Choroid plexus epithelial cell (primary cell): ENCODE measurements at regions not wholly inside any gene's neighbourhood (a gene's known extent, or its start where the extent isn't known, plus 50 kb on each side); places are given as distances from the start of the nearest gene placed in this dataset.

ENCODE experiments used
- DNase-seq: peaks from one replicate; pipeline ENCODE4 v3.0.0-alpha.2; 2010; ENCODE audit warnings: low read depth
- H3K4me3 ChIP-seq: 2 replicates; pipeline ENCODE4 v1.5.1; 2011; ENCODE audit warnings: low read depth, mild to moderate bottlenecking, control low read depth, low read length, moderate library complexity
- TF ChIP-seq, protein P1 (sequence below): conservative IDR thresholded peaks from 2 replicates; pipeline ENCODE4 v1.5.1; 2011; ENCODE audit warnings: low read depth, mild to moderate bottlenecking, control low read depth, inconsistent platforms, low read length, moderate library complexity

DNA sequence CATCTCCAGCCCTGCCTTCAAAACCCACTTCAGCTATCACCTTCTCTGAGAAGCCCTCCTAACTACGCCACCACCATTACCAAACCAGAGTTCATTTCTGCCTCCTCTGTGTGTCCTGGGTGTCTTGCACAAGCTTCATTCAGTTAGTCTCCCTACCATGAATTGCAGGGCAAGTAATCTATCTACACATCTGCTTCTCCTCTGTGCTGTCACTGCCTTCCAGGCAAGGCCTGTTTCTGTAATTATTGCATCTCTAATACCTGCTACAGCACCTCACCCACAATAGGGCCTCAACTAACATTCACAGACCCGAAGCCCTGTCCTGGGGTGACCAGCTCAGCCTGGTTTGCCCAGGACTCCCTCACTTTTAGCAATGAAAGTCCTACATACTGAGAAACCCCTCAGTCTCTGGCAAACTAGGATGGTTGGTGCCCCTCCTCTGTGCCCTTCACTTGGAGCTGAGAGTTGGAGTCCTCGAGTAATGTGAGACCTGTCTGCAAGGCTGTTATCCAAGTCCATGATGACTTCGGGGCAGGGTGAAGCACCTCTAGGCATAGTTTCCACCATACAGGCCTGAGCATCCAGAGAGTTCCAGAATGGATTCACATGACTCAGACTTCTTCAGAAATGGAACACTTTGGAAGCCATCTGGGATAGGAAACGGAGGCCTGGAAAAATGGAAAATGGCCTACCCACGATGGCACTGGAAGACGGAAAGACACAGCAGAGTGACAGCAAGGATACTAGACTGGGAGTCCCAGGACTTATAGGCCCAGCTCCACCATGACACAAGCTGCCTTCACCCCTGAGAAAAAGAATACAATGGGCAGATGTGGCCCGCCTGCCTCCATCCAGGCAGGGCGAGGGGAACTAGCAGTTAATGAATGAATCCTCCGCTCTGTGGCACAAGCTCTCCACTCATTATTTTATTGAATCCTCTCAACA lies 269.3 kb downstream of the BUD13 start:
- H3K4me3 ChIP-seq, result no peak overlapping the region
- no peak for DNase-seq
- TF ChIP-seq, protein P1, sequence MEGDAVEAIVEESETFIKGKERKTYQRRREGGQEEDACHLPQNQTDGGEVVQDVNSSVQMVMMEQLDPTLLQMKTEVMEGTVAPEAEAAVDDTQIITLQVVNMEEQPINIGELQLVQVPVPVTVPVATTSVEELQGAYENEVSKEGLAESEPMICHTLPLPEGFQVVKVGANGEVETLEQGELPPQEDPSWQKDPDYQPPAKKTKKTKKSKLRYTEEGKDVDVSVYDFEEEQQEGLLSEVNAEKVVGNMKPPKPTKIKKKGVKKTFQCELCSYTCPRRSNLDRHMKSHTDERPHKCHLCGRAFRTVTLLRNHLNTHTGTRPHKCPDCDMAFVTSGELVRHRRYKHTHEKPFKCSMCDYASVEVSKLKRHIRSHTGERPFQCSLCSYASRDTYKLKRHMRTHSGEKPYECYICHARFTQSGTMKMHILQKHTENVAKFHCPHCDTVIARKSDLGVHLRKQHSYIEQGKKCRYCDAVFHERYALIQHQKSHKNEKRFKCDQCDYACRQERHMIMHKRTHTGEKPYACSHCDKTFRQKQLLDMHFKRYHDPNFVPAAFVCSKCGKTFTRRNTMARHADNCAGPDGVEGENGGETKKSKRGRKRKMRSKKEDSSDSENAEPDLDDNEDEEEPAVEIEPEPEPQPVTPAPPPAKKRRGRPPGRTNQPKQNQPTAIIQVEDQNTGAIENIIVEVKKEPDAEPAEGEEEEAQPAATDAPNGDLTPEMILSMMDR, result no peak

DNA sequence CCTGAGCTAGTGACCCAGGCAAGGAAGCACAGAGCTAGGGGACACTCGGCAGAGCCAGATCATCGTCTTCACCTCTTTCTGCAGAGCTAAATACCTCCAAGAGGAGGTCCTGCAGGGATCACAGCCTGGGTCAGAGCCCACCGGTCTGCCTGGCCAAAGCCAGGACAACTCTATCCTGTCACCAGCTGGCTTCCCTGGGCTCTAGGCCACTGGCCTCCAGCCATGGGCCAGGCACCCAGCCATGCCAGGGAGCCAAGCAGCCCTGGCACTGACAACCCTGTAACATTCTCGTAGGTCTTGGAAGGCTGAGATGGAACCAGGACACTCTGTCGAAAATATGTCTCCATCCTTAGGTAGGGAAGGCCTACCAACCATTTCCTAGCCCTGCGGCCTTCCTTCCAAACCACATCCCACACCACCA lies 270.1 kb downstream of the BUD13 start:
- no peak for DNase-seq
- TF ChIP-seq, protein P1, result no peak
- no peak overlapping the region for H3K4me3 ChIP-seq

DNA sequence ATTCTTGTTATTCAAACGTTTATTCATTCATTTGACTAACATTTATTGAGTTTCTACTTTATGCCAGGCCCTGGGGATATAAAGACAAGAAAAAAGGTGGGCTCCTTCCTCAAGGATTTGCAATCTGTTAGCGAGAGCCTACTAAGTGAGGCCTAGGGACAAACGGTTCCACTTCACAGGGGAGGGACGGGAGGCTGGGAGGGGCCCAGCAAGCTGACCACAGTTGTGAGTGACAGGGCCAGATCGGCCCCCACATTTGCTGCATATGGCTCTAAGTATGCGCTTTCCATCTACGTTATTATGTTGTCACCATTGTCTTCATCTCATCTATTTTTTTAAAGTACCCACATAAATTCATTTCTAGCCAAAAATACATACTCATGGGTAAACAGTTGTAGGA lies 271.1 kb downstream of the BUD13 start:
- TF ChIP-seq, protein P1, result no peak
- DNase-seq, result no peak
- H3K4me3 ChIP-seq, result no peak overlapping the region

DNA sequence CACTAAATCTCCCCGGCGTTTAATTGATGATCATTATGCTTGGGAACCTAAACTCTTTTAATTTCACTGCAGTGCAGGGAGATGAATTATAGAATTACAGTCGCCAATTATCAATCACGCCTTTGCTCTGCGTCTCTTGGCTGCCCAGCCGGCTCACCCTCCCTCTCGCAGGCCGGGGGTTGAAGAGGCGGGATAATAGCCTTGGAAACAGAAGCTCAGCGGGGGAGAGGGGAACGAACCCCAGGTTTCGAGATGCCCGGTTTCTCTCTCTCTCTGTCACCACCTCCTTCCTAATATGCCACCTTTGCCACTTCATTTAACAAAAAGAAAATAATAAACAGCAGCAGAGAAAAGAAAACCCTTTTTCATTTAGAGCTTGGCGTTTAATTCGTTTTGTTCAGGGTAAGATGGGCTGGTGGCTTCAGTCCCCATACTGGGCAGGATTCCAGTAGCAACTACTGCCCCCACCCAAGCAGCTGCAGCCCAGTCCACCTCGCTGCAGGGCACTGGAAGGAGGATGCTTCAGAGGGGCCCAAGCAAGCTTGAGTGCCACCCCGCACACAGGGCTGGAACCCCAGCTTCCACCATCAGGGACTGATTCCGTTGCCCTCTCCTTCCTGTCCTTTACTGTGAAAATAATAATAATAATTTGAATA lies 271.7 kb downstream of the BUD13 start:
- TF ChIP-seq, protein P1, result no peak
- no peak for DNase-seq
- H3K4me3 ChIP-seq, result no peak overlapping the region

DNA sequence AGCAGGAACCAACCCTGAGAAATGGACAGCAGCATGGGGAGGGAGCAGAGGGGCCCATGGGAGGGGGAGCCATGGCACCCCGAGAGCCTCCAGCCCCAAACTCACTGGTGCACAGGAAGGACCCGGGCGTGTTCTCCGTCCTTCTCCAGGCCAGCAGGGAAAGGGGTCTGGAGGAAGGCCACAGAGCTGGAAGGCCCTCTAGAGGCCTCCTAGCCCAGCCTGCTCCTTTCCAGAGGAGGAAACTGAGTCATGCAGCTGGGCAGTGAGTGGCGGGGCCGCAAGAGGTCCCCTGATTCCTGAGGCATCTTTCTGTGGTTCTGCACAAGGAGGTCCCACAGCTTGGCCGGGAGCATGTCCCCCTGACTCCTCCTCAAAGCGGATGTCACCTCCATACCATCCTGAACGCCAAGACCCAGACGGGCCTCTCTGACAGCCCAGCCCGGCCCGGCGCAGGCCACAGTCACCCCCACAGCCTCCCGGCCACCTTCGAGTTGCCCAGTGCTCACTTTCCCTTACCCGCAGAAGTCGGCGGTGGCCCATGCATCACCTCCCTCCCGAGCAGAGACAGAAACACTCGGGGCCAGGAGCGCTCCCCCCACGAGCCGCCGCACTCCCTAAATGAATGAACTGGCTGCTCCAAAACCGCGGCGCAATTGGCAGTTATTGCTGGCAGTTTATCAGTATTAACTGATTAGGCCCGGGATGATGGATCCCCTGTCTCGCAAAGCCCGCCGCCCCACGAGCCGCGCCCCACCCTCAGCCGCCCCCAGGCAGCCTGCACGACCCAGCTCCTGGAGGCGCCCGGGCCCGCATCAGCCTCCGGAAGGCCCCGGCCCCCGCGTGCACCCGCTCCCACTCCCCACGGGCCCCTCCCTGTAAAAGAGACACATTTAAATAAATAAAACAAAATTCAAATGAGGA lies 272.5 kb downstream of the BUD13 start:
- no peak overlapping the region for H3K4me3 ChIP-seq
- TF ChIP-seq, protein P1, result no peak
- no peak for DNase-seq

DNA sequence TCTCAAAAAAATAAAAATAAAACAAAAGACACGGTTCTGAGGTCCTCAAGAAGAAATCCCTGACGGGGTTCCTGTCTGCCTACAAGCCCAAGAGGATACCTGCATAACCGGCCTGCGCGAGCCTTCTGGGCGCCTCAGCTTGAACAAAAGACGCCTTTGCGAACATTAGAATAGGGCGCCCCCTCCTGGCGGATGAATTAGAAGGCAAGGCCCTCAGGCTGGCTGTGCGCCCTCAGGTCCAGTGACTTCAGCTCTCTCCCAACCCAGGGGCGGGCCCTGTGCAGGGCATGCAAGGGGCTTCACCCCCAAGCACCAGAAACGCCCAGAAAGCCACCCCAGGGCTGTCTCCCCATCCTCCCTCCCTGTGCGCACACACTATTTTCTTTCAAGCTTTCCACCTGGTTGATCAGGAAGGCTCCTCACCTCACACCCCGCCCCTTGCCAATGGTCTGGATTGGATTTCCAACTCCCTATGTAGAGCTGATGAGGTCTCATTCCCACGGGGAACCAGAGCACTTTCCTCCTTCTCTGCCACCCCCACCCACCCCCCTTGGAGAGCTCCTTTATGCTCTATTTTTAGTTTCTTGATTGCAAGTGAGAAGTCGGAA lies 273.3 kb downstream of the BUD13 start:
- no peak overlapping the region for H3K4me3 ChIP-seq
- TF ChIP-seq, protein P1, result peak; percentile 48
- DNase-seq, result peak; percentile 45
